GM12873 (cell line): ENCODE measurements at regions not wholly inside any gene's neighbourhood (a gene's known extent, or its start where the extent isn't known, plus 50 kb on each side); places are given as distances from the start of the nearest gene placed in this dataset.

Source experiments
- CTCF ChIP-seq: IDR thresholded peaks from 2 replicates; pipeline ENCODE4 v1.5.1; 2012; ENCODE audit warnings: low read depth, mild to moderate bottlenecking, moderate library complexity, low read length, control low read depth; ENCODE audit not compliant: insufficient read depth; ENCODE audit errors: missing control alignments

GRCh38 chr18:70892381-70892780, 603.5 kb downstream of the SOCS6 start:
- no peak for TF ChIP-seq CTCF

- TF ChIP-seq CTCF, result no peak
Measured at GRCh38 chr18:70870292-70870691, 581.4 kb downstream of the SOCS6 start.

- no peak for TF ChIP-seq CTCF
Measured at GRCh38 chr18:70848329-70848728, 559.5 kb downstream of the SOCS6 start.

GRCh38 chr18:70840649-70841048, 551.8 kb downstream of the SOCS6 start:
- no peak for TF ChIP-seq CTCF

GRCh38 chr18:70827632-70828031, 538.8 kb downstream of the SOCS6 start:
- no peak for TF ChIP-seq CTCF

GRCh38 chr18:70826571-70826970, 537.7 kb downstream of the SOCS6 start:
- TF ChIP-seq CTCF, result no peak

GRCh38 chr18:70822691-70823090, 533.8 kb downstream of the SOCS6 start:
- no peak for TF ChIP-seq CTCF
